ENCODE measurements at regions not wholly inside any gene's neighbourhood (a gene's known extent, or its start where the extent isn't known, plus 50 kb on each side); places are given as distances from the start of the nearest gene placed in this dataset.

GRCh38 chr11:45538939-45539338 is 126.5 kb downstream of the CHST1 start:
- Mint-ChIP-seq H3K9me3 (ENCODE audit: unreplicated experiment) (no peaks in the 10 kb centered on the region), H3K27ac (ENCODE audit: unreplicated experiment) (no peak overlapping the region), H3K4me3 (ENCODE audit: unreplicated experiment) (no peak overlapping the region), H3K4me1 (ENCODE audit: low read depth, unreplicated experiment) (no peaks in the 10 kb centered on the region), H3K36me3 (ENCODE audit: insufficient read depth, unreplicated experiment) (peaks cover 5% of the 10 kb centered on the region), H3K27me3 (ENCODE audit: insufficient read depth, unreplicated experiment) (peaks cover 26% of the 10 kb centered on the region)
- POLR2A ChIA-PET = no interaction called here
- CTCF ChIA-PET = no interaction called here
- TF ChIP-seq CTCF (IDR thresholded peaks at IDR 0.05; ENCODE audit: insufficient read depth in 1 of 2, low read depth in 1 of 2, low read length in 1 of 2, severe bottlenecking in 1 of 2, unreplicated experiment in 1 of 2) = no peak
- intact Hi-C loops (cut with micrococcal nuclease; ENCODE audit: unreplicated experiment) = no loop called here
- Histone ChIP-seq H3K36me3 (ENCODE audit: control insufficient read depth, insufficient read depth, low read length) (no peaks in the 10 kb centered on the region), H3K4me1 (no peaks in the 10 kb centered on the region), H3K9me3 (no peaks in the 10 kb centered on the region), H3K4me3 (ENCODE audit: low read depth, low read length) (no peak overlapping the region), H3K27me3 (replicated peaks; ENCODE audit: control insufficient read depth, insufficient read depth, low read length) (no peaks in the 10 kb centered on the region)
- DNase-seq = no peak
- BruUV-seq (replicated peaks) = no TSS peak

GRCh38 chr11:45538363-45538762 is 127.1 kb downstream of the CHST1 start:
- H3K27me3 Mint-ChIP-seq (ENCODE audit: insufficient read depth, unreplicated experiment) = peaks cover 28% of the 10 kb centered on the region
- no peaks in the 10 kb centered on the region for H3K4me1 ChIP-seq
- intact Hi-C loops (cut with micrococcal nuclease; ENCODE audit: unreplicated experiment) = no loop called here
- H3K27ac Mint-ChIP-seq (ENCODE audit: unreplicated experiment) = no peak overlapping the region
- no peaks in the 10 kb centered on the region for H3K36me3 ChIP-seq (ENCODE audit: control insufficient read depth, insufficient read depth, low read length)
- H3K27me3 ChIP-seq (replicated peaks; ENCODE audit: control insufficient read depth, insufficient read depth, low read length) = no peaks in the 10 kb centered on the region
- DNase-seq = no peak
- H3K4me3 ChIP-seq (ENCODE audit: low read depth, low read length) = no peak overlapping the region
- ChIA-PET CTCF (no interaction called here), POLR2A (no interaction called here)
- H3K9me3 ChIP-seq = no peaks in the 10 kb centered on the region
- no peak for TF ChIP-seq CTCF (IDR thresholded peaks at IDR 0.05; ENCODE audit: insufficient read depth in 1 of 2, low read depth in 1 of 2, low read length in 1 of 2, severe bottlenecking in 1 of 2, unreplicated experiment in 1 of 2)
- no peaks in the 10 kb centered on the region for H3K9me3 Mint-ChIP-seq (ENCODE audit: unreplicated experiment)
- no peak overlapping the region for H3K4me3 Mint-ChIP-seq (ENCODE audit: unreplicated experiment)
- H3K4me1 Mint-ChIP-seq (ENCODE audit: low read depth, unreplicated experiment) = no peaks in the 10 kb centered on the region
- no TSS peak for BruUV-seq (replicated peaks)
- peaks cover 5% of the 10 kb centered on the region for H3K36me3 Mint-ChIP-seq (ENCODE audit: insufficient read depth, unreplicated experiment)

- no peaks in the 10 kb centered on the region for H3K4me1 Mint-ChIP-seq (ENCODE audit: low read depth, unreplicated experiment)
- Histone ChIP-seq H3K9me3 (no peaks in the 10 kb centered on the region), H3K27me3 (replicated peaks; ENCODE audit: control insufficient read depth, insufficient read depth, low read length) (no peaks in the 10 kb centered on the region), H3K4me3 (ENCODE audit: low read depth, low read length) (no peak overlapping the region), H3K4me1 (no peaks in the 10 kb centered on the region), H3K36me3 (ENCODE audit: control insufficient read depth, insufficient read depth, low read length) (no peaks in the 10 kb centered on the region)
- H3K36me3 Mint-ChIP-seq (ENCODE audit: insufficient read depth, unreplicated experiment) = peaks cover 5% of the 10 kb centered on the region
- no peak for TF ChIP-seq CTCF (IDR thresholded peaks at IDR 0.05; ENCODE audit: insufficient read depth in 1 of 2, low read depth in 1 of 2, low read length in 1 of 2, severe bottlenecking in 1 of 2, unreplicated experiment in 1 of 2)
- DNase-seq = no peak
- CTCF ChIA-PET = no interaction called here
- no peak overlapping the region for H3K4me3 Mint-ChIP-seq (ENCODE audit: unreplicated experiment)
- H3K27me3 Mint-ChIP-seq (ENCODE audit: insufficient read depth, unreplicated experiment) = peaks cover 28% of the 10 kb centered on the region
- BruUV-seq (replicated peaks) = no TSS peak
- H3K27ac Mint-ChIP-seq (ENCODE audit: unreplicated experiment) = no peak overlapping the region
- intact Hi-C loops (cut with micrococcal nuclease; ENCODE audit: unreplicated experiment) = no loop called here
- POLR2A ChIA-PET = no interaction called here
- no peaks in the 10 kb centered on the region for H3K9me3 Mint-ChIP-seq (ENCODE audit: unreplicated experiment)
Measured at GRCh38 chr11:45537614-45538013, 127.8 kb downstream of the CHST1 start.

All from Caco-2 (cell line).